GM21723 (cell line): ENCODE measurements at regions not wholly inside any gene's neighbourhood (a gene's known extent, or its start where the extent isn't known, plus 50 kb on each side); places are given as distances from the start of the nearest gene placed in this dataset.
A peak's percentile ranks its signal among the peaks of the same experiment; 100 is the strongest.
"Not testable (repeated sequence)": the region's sequence is repeated elsewhere in the genome, so short reads cannot be mapped to it uniquely, and the experiment has no call there.

Experiments
- ATAC-seq: cut with Tn5 transposase; IDR thresholded peaks from one replicate; pipeline ENCODE4 v1.9.1; 2021; ENCODE audit warnings: mild to moderate bottlenecking, moderate library complexity; ENCODE audit not compliant: unreplicated experiment

GRCh38 chr16:58962811-58963210 is 228.7 kb upstream of the GOT2 start:
- no peak for ATAC-seq

GRCh38 chr16:58960484-58960883 is 226.4 kb upstream of the GOT2 start:
- ATAC-seq: no peak

GRCh38 chr16:58960034-58960433 is 225.9 kb upstream of the GOT2 start:
- ATAC-seq: no peak

GRCh38 chr16:58958749-58959148 is 224.6 kb upstream of the GOT2 start:
- no peak for ATAC-seq

GRCh38 chr16:58948244-58948643 is 214.1 kb upstream of the GOT2 start:
- no peak for ATAC-seq

GRCh38 chr16:58940609-58941008 is 206.5 kb upstream of the GOT2 start:
- peak; percentile 60 for ATAC-seq

GRCh38 chr16:58938811-58939210 is 204.7 kb upstream of the GOT2 start:
- ATAC-seq: no peak

GRCh38 chr16:58937661-58938060 is 203.5 kb upstream of the GOT2 start:
- ATAC-seq: no peak

- no peak for ATAC-seq
These were observed 199.1 kb upstream of the GOT2 start for GRCh38 chr16:58933186-58933585.

GRCh38 chr16:58931436-58931835 is 197.3 kb upstream of the GOT2 start:
- no peak for ATAC-seq

GRCh38 chr16:58923094-58923493 is 189.0 kb upstream of the GOT2 start:
- no peak for ATAC-seq

GRCh38 chr16:58913456-58913855 is 179.3 kb upstream of the GOT2 start:
- no peak for ATAC-seq

GRCh38 chr16:58912571-58912970 is 178.5 kb upstream of the GOT2 start:
- ATAC-seq: no peak

- no peak for ATAC-seq
These were observed 173.0 kb upstream of the GOT2 start for GRCh38 chr16:58906981-58907715.

- no peak for ATAC-seq
These were observed 170.2 kb upstream of the GOT2 start for GRCh38 chr16:58904291-58904690.

GRCh38 chr16:58889516-58889915 is 155.4 kb upstream of the GOT2 start:
- no peak for ATAC-seq

GRCh38 chr16:58885528-58886170 is 151.5 kb upstream of the GOT2 start:
- peak; percentile 53 for ATAC-seq

GRCh38 chr16:58884141-58884540 is 150.0 kb upstream of the GOT2 start:
- no peak for ATAC-seq

GRCh38 chr16:58883131-58883530 is 149.0 kb upstream of the GOT2 start:
- ATAC-seq: no peak

- peak; percentile 97 for ATAC-seq
These were observed 148.2 kb upstream of the GOT2 start for GRCh38 chr16:58882292-58882691.

- ATAC-seq: not testable (repeated sequence)
These were observed 144.5 kb upstream of the GOT2 start for GRCh38 chr16:58878641-58879040.

GRCh38 chr16:58866935-58867334 is 132.8 kb upstream of the GOT2 start:
- no peak for ATAC-seq

- no peak for ATAC-seq
These were observed 129.6 kb upstream of the GOT2 start for GRCh38 chr16:58863761-58864160.
